Stomach (tissue), 4 donors: ENCODE measurements at regions not wholly inside any gene's neighbourhood (a gene's known extent, or its start where the extent isn't known, plus 50 kb on each side); places are given as distances from the start of the nearest gene placed in this dataset.

Experiments
- CTCF ChIP-seq, 7 experiments: fragments of 450-650 bp in 4 of 7; fragments of 200-600 bp in 3 of 7; sonication (generic) in 3 of 7; IDR thresholded peaks; one replicate each; pipeline ENCODE4 v1.5.1; 2016 to 2019; ENCODE audit warnings: antibody characterized with exemption in 7 of 7, control low read depth in 2 of 7, mild to moderate bottlenecking in 1 of 7
- EP300 ChIP-seq: sonication (generic); formaldehyde crosslinking; IDR thresholded peaks from one replicate; pipeline ENCODE4 v1.6.1; 2017; ENCODE audit warnings: antibody characterized with exemption

DNA sequence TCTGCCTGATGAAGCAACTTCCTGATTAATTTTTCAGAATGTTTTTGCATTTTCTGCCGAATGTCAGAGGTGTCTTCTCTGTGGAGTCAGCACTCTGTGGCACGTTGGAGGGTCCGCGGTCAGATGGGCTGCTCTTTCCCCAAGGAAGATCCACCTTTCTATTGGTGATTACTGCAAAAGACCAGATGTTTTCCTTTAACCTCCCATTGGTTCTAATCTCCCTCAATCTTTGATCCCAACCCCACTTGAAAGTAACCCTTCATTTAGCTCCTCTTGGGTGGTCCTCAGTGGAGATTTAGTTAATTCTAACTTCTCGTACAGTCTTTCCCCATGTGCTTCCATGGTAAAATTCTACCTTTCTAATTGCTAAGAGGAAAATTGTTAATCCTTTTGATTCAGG is 397.7 kb upstream of the DDHD1 start:
- TF ChIP-seq EP300 (no peak), CTCF (IDR thresholded peaks at IDR 0.05) (no peak)
